ENCODE measurements at regions not wholly inside any gene's neighbourhood (a gene's known extent, or its start where the extent isn't known, plus 50 kb on each side); places are given as distances from the start of the nearest gene placed in this dataset.

GRCh38 chr21:43317254-43317748, 109.6 kb downstream of the SIK1 start:
- DNase-seq (ENCODE audit: low read depth) = no peak

- DNase-seq (ENCODE audit: low read depth) = no peak
Measured at GRCh38 chr21:43316156-43316845, 110.6 kb downstream of the SIK1 start.

DNA sequence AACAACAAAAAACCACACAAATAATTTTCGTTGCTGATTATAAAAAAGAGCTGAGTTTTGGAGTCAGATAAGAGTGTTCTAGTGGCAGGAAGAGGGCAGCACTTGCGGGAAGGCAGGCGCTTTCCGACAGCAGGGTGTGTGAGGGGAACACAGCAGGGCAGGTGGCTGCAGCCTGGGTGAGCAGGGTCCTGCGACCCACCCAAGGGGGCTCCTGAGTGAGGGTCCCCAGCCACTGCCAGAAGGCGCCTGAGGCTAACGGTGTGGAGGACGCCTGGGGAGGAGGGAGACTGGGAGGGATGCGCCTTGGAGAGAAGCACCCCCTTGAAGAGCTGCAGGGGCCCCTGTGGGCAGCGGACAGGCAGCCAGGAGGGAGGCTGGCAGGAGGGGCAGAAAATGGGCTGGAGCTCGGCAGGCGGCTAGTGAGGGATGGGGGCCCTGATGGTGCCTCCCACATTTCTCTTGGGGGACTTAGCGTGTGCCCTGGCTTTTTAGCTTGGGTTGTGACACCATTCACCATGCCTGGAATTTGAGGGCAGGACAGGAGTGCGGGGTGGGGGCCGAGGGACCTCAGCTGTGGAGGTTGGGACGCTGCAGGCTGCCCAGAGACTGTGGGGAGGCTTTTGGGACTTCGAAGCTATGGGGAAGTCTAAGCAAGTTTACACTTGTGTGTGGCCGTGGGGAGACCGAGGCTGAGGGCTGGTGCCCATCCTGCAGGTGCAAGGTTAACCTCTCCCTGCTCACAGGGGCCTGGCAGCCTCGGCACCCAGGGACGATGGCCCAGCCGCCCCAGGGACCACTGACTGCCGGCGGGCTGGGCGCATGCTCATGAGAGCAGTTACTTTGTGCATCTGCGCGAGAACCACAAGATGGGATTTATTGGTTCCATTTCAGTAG, 111.4 kb downstream of the SIK1 start:
- peak; percentile 8 for DNase-seq (ENCODE audit: low read depth)

GRCh38 chr21:43313939-43314405, 113.0 kb downstream of the SIK1 start:
- DNase-seq (ENCODE audit: low read depth) = no peak

- DNase-seq (ENCODE audit: low read depth) = no peak
Measured at GRCh38 chr21:43313221-43313938, 113.6 kb downstream of the SIK1 start.

DNA sequence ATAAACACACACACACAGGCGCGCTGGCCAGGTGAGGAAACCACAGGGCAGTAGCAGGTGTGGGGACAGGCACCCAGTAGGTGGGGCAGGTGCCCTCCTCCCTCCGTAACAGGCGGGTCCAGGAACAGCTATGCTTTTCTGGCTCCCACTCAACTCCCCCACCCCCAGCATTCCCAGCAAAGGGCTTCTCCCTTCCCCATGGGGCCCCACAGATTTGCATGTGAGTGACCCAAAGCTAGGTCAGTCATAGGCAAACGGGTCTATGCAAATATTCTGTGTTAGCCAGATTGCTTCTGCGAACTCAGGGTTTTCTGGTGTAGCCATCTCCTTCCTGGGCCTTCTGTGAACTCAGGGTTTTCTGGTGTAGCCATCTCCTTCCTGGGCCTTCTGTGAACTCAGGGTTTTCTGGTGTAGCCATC, 114.2 kb downstream of the SIK1 start:
- no peak for DNase-seq (ENCODE audit: low read depth)

DNA sequence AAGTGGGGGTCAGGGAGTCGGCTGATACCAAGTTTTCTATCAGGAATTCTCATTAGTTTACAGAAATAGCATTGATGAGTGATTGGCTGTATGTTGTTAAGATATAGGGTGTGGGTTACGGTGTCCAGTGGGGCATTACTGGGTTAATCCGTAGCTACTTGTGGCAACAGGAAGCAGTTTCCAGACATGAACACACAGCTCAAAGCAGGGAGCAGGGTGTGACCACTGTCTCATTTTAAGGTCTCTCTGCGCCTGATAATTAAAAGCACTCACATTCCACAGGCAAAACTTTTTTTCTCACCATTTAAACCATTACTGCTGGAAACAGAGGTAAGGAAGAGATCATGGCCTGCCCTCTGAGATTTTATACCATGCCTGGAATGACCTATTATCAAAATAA, 114.9 kb downstream of the SIK1 start:
- no peak for DNase-seq (ENCODE audit: low read depth)

DNA sequence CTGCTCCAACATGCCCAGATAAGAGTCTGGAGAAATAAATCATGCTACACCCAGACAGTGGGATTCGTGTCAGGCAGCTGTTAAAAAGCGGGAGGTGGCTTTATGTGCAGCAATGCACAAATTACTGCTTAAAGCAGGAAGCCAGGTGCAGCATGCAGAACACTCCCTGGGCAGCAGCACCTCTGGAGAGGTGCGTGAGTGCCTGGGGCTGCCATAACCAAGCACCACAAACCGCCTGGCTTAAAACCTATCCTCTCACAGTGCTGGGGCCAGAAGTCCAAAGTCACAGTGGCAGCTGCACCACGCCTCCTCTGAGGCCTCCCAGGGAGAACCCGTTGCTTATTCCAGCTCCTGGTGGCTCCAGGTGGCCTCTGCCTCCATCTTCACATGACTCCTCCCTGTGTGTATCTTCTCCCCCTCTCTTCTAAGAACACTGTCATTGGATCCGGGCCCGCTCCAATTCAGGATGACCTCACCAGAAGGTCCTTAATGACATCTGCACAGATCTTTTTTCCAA, 115.6 kb downstream of the SIK1 start:
- DNase-seq (ENCODE audit: low read depth) = no peak

DNA sequence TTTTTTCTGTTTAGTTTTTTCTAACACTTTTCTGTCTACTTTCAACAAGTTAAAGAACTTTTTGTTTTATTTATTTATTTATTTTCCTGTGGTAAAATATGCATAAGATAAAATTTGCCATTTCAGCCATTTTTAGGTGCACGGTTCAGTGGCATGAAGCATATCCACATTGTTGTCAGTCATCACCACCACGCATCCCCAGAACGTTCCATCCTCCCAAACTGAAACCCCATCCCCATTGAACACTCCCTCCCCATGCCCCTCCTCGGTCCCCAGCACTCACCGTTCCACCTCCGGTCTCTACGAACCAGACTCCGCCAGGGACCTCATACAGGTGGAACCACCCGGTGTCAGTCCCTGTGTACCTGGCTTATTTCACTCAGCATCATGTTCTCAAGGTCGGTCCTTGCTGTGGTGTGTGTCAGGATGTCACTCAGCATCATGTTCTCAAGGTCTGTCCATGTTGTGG, 118.1 kb downstream of the SIK1 start:
- no peak for DNase-seq (ENCODE audit: low read depth)

GRCh38 chr21:43308101-43308814, 118.7 kb downstream of the SIK1 start:
- DNase-seq (ENCODE audit: low read depth) = no peak

DNA sequence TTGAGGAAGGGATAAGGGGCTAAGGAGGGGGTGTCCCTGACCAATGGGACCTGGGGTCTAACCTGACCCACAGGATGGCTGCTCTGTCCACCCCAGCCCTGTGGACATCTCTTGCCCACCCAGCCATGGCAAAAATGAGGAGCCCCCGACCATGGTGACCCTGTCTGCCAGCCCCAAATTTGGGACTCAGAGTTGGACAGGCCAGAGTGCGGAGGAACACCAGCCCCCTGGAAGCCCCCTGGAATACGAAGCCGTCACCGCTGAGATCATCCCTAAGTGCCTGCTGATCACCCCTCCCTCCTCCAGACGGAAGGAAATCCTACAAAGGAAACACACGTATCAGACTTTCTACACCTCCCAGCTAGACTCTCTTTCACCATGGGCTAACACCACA, 119.3 kb downstream of the SIK1 start:
- no peak for DNase-seq (ENCODE audit: low read depth)

GRCh38 chr21:43306911-43307676, 119.8 kb downstream of the SIK1 start:
- no peak for DNase-seq (ENCODE audit: low read depth)

DNA sequence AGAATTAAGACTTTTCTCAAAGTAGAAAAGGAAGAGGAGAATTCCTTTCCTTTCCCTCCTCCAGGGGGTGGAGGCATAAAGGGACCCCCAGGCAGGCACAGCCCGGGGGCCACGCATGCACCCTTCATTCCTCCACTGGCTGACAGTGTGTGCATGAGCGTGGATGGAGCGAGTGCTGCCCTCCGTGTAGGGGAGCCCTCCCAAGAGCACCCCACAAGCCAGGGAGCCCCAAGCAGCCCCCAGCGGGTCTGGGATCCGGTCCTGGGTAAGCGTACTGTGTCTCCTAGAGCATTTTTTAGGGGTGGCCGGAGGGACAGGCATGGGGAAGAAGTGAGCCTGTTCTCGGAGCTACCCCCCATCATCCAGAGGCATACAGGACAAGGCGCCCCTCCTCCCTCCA, 120.5 kb downstream of the SIK1 start:
- no peak for DNase-seq (ENCODE audit: low read depth)

GRCh38 chr21:43305811-43306311, 121.1 kb downstream of the SIK1 start:
- no peak for DNase-seq (ENCODE audit: low read depth)

- no peak for DNase-seq (ENCODE audit: low read depth)
Measured at GRCh38 chr21:43305336-43305665, 121.6 kb downstream of the SIK1 start.

GRCh38 chr21:43304621-43305335, 122.2 kb downstream of the SIK1 start:
- DNase-seq (ENCODE audit: low read depth) = no peak

GRCh38 chr21:43304206-43304605, 122.7 kb downstream of the SIK1 start:
- no peak for DNase-seq (ENCODE audit: low read depth)

GRCh38 chr21:43303275-43304178, 123.4 kb downstream of the SIK1 start:
- no peak for DNase-seq (ENCODE audit: low read depth)

DNA sequence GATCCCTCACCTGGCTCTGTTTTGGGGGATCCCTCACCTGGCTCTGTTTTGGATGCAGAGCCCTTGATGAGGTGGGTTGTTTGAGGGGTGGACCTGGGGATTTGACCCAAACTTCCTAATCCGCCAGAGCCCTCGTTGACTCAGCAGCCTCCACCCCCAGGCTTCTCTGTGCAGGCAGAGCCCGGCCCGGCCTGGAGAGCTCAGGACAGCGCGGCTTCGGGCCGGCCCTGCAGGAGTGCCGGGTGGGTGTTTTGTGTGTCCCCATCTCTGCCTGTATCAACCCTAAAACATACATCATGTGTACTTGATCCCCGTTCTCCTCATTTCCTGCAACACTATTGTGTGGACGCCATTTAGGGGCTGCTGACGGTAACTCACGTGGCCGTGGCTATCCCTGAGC, 124.2 kb downstream of the SIK1 start:
- DNase-seq (ENCODE audit: low read depth) = no peak

Measured in activated T-cell treated with anti-CD3 and anti-CD28 coated beads for 1 hour (primary cell).